B cell (primary cell): ENCODE measurements at regions not wholly inside any gene's neighbourhood (a gene's known extent, or its start where the extent isn't known, plus 50 kb on each side); places are given as distances from the start of the nearest gene placed in this dataset.

Experiments used
- ATAC-seq: fragments of 200-7000 bp; cut with Tn5 transposase; one replicate; pipeline ENCODE4 v1.10.0; 2021; ENCODE audit warnings: low read depth, mild to moderate bottlenecking, moderate number of reproducible peaks, moderate library complexity
- CTCF ChIA-PET: fragments of 350-600 bp; sonication (Branson Sonifier 250); formaldehyde crosslinking; loops from one replicate; lab custom pipeline; 2021; ENCODE audit warnings: antibody characterized with exemption, inconsistent platforms; lab: Charles Lee
- POLR2A ChIA-PET: fragments of 350-600 bp; sonication (Branson Sonifier 250); formaldehyde crosslinking; loops from one replicate; lab custom pipeline; 2021; ENCODE audit warnings: antibody characterized with exemption; lab: Charles Lee
- DNase-seq: peaks from one replicate; pipeline ENCODE4 v3.0.0; 2013
- H2AFZ ChIP-seq: 2 replicates; pipeline ENCODE4 v1.6.1; 2012; ENCODE audit warnings: mild to moderate bottlenecking, low read depth, low read length; ENCODE audit not compliant: insufficient read depth, poor library complexity, severe bottlenecking
- H3K27ac ChIP-seq, 2 donors: 1 replicate in 1 of 2; 2 replicates in 1 of 2; pipeline ENCODE4 v1.5.1; 2012 to 2013; ENCODE audit warnings: low read length in 2 of 2, mild to moderate bottlenecking in 2 of 2, moderate library complexity in 1 of 2
- H3K27me3 ChIP-seq, 4 experiments: fragments of 200-600 bp in 1 of 4; sonication (generic) in 1 of 4; replicated peaks in 1 of 4; 1 replicate in 2 of 4; 2 replicates in 2 of 4; pipeline versions ENCODE4 v1.6.1 to v1.7.0; 2013 to 2016; ENCODE audit warnings: low read length in 3 of 4, mild to moderate bottlenecking in 2 of 4, mixed read lengths in 1 of 4, moderate library complexity in 1 of 4; ENCODE audit not compliant: insufficient read depth in 4 of 4, control insufficient read depth in 3 of 4; ENCODE audit errors: control extremely low read depth in 1 of 4
- H3K36me3 ChIP-seq, 2 experiments: replicated peaks in 1 of 2; 1 replicate in 1 of 2; 2 replicates in 1 of 2; pipeline versions ENCODE4 v1.6.1 to v1.7.1; 2013; ENCODE audit warnings: low read length in 1 of 2; ENCODE audit not compliant: insufficient read depth in 2 of 2, control insufficient read depth in 1 of 2; ENCODE audit errors: control extremely low read depth in 1 of 2, extremely low read depth in 1 of 2
- H3K4me1 ChIP-seq, 2 donors: fragments of 200-600 bp in 1 of 2; sonication (generic) in 1 of 2; 1 replicate in 1 of 2; 2 replicates in 1 of 2; pipeline versions ENCODE4 v1.5.1 to v1.6.1; 2013 to 2017; ENCODE audit warnings: low read length in 2 of 2; ENCODE audit not compliant: control insufficient read depth in 2 of 2, insufficient read depth in 2 of 2
- H3K4me2 ChIP-seq: replicated peaks from 2 replicates; pipeline ENCODE3; 2012; ENCODE audit warnings: mild to moderate bottlenecking, low read depth, low read length; ENCODE audit not compliant: poor library complexity, severe bottlenecking
- H3K4me3 ChIP-seq, 5 experiments: fragments of 200-600 bp in 1 of 5; sonication (generic) in 1 of 5; 1 replicate in 3 of 5; 2 replicates in 2 of 5; pipeline versions ENCODE4 v1.5.1 to v1.7.0; 2011 to 2016; ENCODE audit warnings: low read length in 4 of 5, mild to moderate bottlenecking in 4 of 5, low read depth in 2 of 5, control low read depth in 1 of 5, moderate library complexity in 1 of 5; ENCODE audit not compliant: insufficient read depth in 1 of 5; ENCODE audit errors: control extremely low read depth in 1 of 5, extremely low read depth in 1 of 5
- H3K79me2 ChIP-seq: fragments of 200-600 bp; sonication (generic); one replicate; pipeline ENCODE4 v1.6.0; 2016; ENCODE audit warnings: low read length; ENCODE audit not compliant: control insufficient read depth, insufficient read depth
- H3K9ac ChIP-seq: fragments of 200-600 bp; sonication (generic); 2 replicates; pipeline ENCODE4 v1.6.1; 2017; ENCODE audit warnings: mild to moderate bottlenecking, low read length, moderate library complexity
- H3K9me3 ChIP-seq, 3 donors: one replicate each; pipeline versions ENCODE4 v1.6.1 to v1.7.1; 2013; ENCODE audit warnings: low read length in 2 of 3; ENCODE audit not compliant: control insufficient read depth in 2 of 3, insufficient read depth in 1 of 3; ENCODE audit errors: control extremely low read depth in 1 of 3
- H4K20me1 ChIP-seq: 2 replicates; pipeline ENCODE4 v1.6.0; 2012; ENCODE audit warnings: mild to moderate bottlenecking, low read length; ENCODE audit not compliant: insufficient read depth, control insufficient read depth, poor library complexity, severe bottlenecking
- H3K27ac Mint-ChIP-seq: one replicate; pipeline ENCODE4 v1.8.0; 2021; ENCODE audit warnings: mixed read lengths
- H3K27me3 Mint-ChIP-seq: one replicate; pipeline ENCODE4 v1.8.0; 2021; ENCODE audit warnings: mixed read lengths
- H3K4me1 Mint-ChIP-seq: one replicate; pipeline ENCODE4 v1.8.0; 2021; ENCODE audit warnings: mixed read lengths
- H3K4me3 Mint-ChIP-seq: one replicate; pipeline ENCODE4 v1.8.0; 2021; ENCODE audit warnings: mixed read lengths
- H3K9me3 Mint-ChIP-seq: one replicate; pipeline ENCODE4 v1.8.0; 2022; ENCODE audit warnings: mixed read lengths; ENCODE audit not compliant: insufficient read depth
- EZH2 ChIP-seq: IDR thresholded peaks from 2 replicates; pipeline ENCODE4 v1.6.1; 2012; ENCODE audit warnings: borderline replicate concordance, low read depth, mild to moderate bottlenecking, moderate library complexity, low read length; ENCODE audit not compliant: insufficient read depth, poor library complexity, severe bottlenecking
- WGBS: methylation state at CpG from one replicate; pipeline ENCODE4 v1.1.5; 2013; ENCODE audit warnings: missing lambda C conversion rate; ENCODE audit not compliant: insufficient coverage; 5-methylcytosine and 5-hydroxymethylcytosine counted together
- intact Hi-C: fragments of 100-400 bp; cut with micrococcal nuclease; formaldehyde crosslinking; loops from one replicate; pipeline ENCODE4 v1.10.0; 2022
- TF ChIP-seq, protein P1 (sequence below): fragments of 200-600 bp; IDR thresholded peaks from one replicate; pipeline ENCODE4 v1.8.0; 2022; ENCODE audit warnings: antibody characterized with exemption, mild to moderate bottlenecking

DNA sequence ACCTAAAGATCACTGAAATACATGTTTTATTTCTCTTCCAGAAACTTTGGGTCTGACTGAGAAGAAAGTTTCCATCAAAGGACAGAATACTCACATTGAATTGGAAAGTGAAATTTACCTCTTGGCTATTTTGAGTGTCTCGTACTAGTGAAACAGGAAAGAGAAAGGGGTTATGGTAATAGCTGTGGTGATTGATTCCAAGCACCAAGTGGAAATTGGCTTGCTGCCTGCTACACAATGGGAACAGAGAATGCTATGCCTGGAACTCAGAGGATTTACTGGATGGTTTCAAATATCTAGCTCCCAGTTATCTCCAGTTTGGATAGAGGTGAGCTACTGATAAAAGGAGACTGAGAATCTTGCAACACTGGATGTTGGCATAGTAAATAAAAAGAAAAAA, 492.8 kb upstream of the FSIP2 start:
- Histone ChIP-seq H3K9me3 (peaks cover 0 to 6% (median 0%) of the 10 kb centered on the region in 3 donors), H2AFZ (no peak overlapping the region), H3K27me3 (no peaks in the 10 kb centered on the region), H3K79me2 (no peaks in the 10 kb centered on the region), H3K27ac (no peak overlapping the region), H3K36me3 (no peaks in the 10 kb centered on the region), H3K4me1 (no peaks in the 10 kb centered on the region), H3K9ac (no peak overlapping the region), H3K4me2 (no peak overlapping the region), H4K20me1 (no peaks in the 10 kb centered on the region), H3K4me3 (no peak overlapping the region)
- Mint-ChIP-seq H3K4me3 (no peak overlapping the region), H3K27me3 (no peaks in the 10 kb centered on the region), H3K4me1 (no peaks in the 10 kb centered on the region), H3K27ac (no peak overlapping the region), H3K9me3 (peaks cover 4% of the 10 kb centered on the region)
- DNase-seq (no peak), ATAC-seq (no peak)
- WGBS, result 80% methylated on average over 1 of the region's 1 CpG
- CTCF ChIA-PET, result no interaction called here
- intact Hi-C loops, result no loop called here
- POLR2A ChIA-PET, result no interaction called here
- TF ChIP-seq, protein P1, sequence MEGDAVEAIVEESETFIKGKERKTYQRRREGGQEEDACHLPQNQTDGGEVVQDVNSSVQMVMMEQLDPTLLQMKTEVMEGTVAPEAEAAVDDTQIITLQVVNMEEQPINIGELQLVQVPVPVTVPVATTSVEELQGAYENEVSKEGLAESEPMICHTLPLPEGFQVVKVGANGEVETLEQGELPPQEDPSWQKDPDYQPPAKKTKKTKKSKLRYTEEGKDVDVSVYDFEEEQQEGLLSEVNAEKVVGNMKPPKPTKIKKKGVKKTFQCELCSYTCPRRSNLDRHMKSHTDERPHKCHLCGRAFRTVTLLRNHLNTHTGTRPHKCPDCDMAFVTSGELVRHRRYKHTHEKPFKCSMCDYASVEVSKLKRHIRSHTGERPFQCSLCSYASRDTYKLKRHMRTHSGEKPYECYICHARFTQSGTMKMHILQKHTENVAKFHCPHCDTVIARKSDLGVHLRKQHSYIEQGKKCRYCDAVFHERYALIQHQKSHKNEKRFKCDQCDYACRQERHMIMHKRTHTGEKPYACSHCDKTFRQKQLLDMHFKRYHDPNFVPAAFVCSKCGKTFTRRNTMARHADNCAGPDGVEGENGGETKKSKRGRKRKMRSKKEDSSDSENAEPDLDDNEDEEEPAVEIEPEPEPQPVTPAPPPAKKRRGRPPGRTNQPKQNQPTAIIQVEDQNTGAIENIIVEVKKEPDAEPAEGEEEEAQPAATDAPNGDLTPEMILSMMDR, result no peak
- TF ChIP-seq EZH2, result no peak

DNA sequence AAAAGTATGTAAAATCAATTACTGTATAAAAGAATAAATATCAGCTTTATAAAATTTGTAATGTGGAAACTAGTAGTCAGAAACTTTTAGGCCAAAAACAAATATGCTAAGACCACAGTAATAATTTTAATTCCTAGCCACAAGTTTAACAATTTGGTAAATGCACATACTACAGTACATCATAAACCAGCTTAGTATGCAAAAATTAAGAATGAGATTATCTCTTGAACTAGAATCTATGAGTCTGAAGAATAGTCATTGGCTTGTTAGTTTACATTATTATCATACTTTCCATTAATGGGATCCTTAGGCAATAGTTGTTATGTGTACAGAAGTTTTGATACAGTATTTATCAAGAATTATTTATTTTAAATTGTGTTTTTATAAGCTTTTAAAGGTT, 491.9 kb upstream of the FSIP2 start:
- no peaks in the 10 kb centered on the region for H3K27me3 ChIP-seq
- H3K4me3 ChIP-seq, result no peak overlapping the region
- no peak overlapping the region for H3K27ac ChIP-seq
- Mint-ChIP-seq H3K9me3 (peaks cover 4% of the 10 kb centered on the region), H3K27ac (no peak overlapping the region), H3K4me1 (no peaks in the 10 kb centered on the region), H3K4me3 (no peak overlapping the region), H3K27me3 (no peaks in the 10 kb centered on the region)
- ATAC-seq (no peak), DNase-seq (no peak)
- intact Hi-C loops, result no loop called here
- no peak overlapping the region for H3K9ac ChIP-seq
- ChIA-PET CTCF (no interaction called here), POLR2A (no interaction called here)
- no peak overlapping the region for H3K4me2 ChIP-seq
- H4K20me1 ChIP-seq, result no peaks in the 10 kb centered on the region
- no peak overlapping the region for H2AFZ ChIP-seq
- H3K36me3 ChIP-seq, result no peaks in the 10 kb centered on the region
- H3K4me1 ChIP-seq, result no peaks in the 10 kb centered on the region
- H3K9me3 ChIP-seq, result peaks cover 0 to 6% (median 0%) of the 10 kb centered on the region in 3 donors
- no peak for TF ChIP-seq EZH2
- TF ChIP-seq, protein P1, result no peak
- H3K79me2 ChIP-seq, result no peaks in the 10 kb centered on the region
